ENCODE measurements at regions not wholly inside any gene's neighbourhood (a gene's known extent, or its start where the extent isn't known, plus 50 kb on each side); places are given as distances from the start of the nearest gene placed in this dataset.

DNA sequence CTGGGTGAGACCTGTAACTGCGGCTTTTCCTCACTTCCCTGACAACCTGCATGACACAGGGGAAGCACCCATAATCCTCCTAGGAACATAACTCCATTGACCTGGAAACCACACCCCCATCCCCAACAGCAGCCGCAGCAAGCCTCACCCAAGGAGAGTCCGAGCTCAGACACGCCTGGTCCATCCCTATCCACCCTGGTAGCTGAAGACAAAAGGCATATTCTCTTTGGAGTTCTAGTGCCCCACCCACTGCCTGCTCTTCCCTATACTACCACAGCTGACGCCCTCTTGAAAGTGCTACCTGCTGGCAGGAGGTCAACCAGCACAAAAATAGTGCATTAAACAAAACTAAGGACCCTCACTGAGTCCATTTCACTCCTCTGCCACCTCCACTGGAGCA lies 1080.9 kb upstream of the IGFBP7 start:
- no peak for DNase-seq (ENCODE audit: low read depth)
- TF ChIP-seq, protein P1, sequence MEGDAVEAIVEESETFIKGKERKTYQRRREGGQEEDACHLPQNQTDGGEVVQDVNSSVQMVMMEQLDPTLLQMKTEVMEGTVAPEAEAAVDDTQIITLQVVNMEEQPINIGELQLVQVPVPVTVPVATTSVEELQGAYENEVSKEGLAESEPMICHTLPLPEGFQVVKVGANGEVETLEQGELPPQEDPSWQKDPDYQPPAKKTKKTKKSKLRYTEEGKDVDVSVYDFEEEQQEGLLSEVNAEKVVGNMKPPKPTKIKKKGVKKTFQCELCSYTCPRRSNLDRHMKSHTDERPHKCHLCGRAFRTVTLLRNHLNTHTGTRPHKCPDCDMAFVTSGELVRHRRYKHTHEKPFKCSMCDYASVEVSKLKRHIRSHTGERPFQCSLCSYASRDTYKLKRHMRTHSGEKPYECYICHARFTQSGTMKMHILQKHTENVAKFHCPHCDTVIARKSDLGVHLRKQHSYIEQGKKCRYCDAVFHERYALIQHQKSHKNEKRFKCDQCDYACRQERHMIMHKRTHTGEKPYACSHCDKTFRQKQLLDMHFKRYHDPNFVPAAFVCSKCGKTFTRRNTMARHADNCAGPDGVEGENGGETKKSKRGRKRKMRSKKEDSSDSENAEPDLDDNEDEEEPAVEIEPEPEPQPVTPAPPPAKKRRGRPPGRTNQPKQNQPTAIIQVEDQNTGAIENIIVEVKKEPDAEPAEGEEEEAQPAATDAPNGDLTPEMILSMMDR (IDR thresholded peaks at IDR 0.05; ENCODE audit: insufficient read depth, low read length), result no peak
- H3K4me3 ChIP-seq (ENCODE audit: low read depth, low read length), result no peak overlapping the region

GRCh38 chr4:58188316-58188715 lies 1078.1 kb upstream of the IGFBP7 start:
- no peak for DNase-seq (ENCODE audit: low read depth)
- H3K4me3 ChIP-seq (ENCODE audit: low read depth, low read length), result no peak overlapping the region
- TF ChIP-seq, protein P1 (IDR thresholded peaks at IDR 0.05; ENCODE audit: insufficient read depth, low read length), result no peak

- H3K4me3 ChIP-seq (ENCODE audit: low read depth, low read length), result no peak overlapping the region
- TF ChIP-seq, protein P1 (IDR thresholded peaks at IDR 0.05; ENCODE audit: insufficient read depth, low read length), result no peak
- DNase-seq (ENCODE audit: low read depth), result no peak
These were observed 1064.8 kb upstream of the IGFBP7 start for GRCh38 chr4:58175024-58175423.

DNA sequence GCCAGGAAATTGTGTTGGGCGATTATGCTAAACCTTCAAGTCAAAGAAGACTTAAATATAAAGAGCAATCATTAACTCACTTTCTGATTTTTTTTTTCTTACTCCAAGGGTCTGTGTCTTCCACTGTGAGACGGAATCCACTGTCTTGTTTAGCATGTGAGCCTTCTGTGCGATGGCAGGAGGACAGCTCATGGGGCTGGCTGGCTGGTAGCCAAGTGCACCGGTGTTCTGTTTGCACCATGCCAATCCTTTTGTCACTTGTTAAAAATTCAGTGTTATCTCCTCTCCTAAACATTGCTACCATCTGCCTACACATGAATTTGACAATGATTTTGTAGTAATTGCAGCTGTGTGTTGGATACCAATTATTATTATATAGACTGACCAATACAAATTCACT lies 1056.3 kb upstream of the IGFBP7 start:
- no peak overlapping the region for H3K4me3 ChIP-seq (ENCODE audit: low read depth, low read length)
- TF ChIP-seq, protein P1 (IDR thresholded peaks at IDR 0.05; ENCODE audit: insufficient read depth, low read length), result no peak
- no peak for DNase-seq (ENCODE audit: low read depth)

- DNase-seq (ENCODE audit: low read depth), result no peak
- no peak overlapping the region for H3K4me3 ChIP-seq (ENCODE audit: low read depth, low read length)
- TF ChIP-seq, protein P1 (IDR thresholded peaks at IDR 0.05; ENCODE audit: insufficient read depth, low read length), result no peak
These were observed 1053.0 kb upstream of the IGFBP7 start for GRCh38 chr4:58163156-58163555.

DNA sequence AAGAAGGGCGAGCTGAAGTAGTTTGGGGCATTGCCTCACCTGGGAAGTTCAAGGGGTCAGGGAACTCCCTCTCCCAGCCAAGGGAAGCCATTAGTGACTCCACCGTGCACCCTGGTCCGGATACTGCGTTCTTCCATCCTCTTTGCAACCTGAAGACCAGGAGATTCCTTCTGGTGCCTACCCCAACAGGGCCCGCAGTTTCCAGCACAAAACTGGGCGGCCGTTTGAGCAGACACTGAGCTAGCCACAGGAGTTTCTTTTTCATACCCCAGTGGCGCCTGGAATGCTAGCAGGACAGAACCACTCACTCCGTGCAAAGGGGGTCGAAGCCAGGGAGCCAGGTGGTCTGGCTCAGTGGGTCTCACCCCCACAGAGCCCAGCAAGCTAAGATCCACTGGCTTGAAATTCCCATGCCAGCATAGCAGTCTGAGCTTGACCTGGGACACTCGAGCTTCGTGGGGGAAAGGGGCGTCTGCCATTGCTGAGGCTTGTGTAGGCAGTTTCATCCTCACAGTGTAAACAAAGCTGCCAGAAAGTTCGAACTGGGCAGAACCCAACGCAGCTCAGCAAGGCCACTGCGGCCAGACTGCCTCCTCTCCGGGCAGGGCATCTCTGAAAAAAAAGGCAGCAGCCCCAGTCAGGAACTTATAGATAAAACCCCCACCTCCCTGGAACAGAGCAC lies 1039.4 kb upstream of the IGFBP7 start:
- DNase-seq (ENCODE audit: low read depth), result no peak
- no peak overlapping the region for H3K4me3 ChIP-seq (ENCODE audit: low read depth, low read length)
- TF ChIP-seq, protein P1 (IDR thresholded peaks at IDR 0.05; ENCODE audit: insufficient read depth, low read length), result no peak

- TF ChIP-seq, protein P1 (IDR thresholded peaks at IDR 0.05; ENCODE audit: insufficient read depth, low read length), result no peak
- no peak overlapping the region for H3K4me3 ChIP-seq (ENCODE audit: low read depth, low read length)
- no peak for DNase-seq (ENCODE audit: low read depth)
These were observed 1034.5 kb upstream of the IGFBP7 start for GRCh38 chr4:58144721-58145120.
